Activated naive CD8-positive, alpha-beta T cell treated with anti-CD3 and anti-CD28 coated beads, Interleukin-2, amount 50 U/mL, for 24 hours (primary cell): ENCODE measurements at regions not wholly inside any gene's neighbourhood (a gene's known extent, or its start where the extent isn't known, plus 50 kb on each side); places are given as distances from the start of the nearest gene placed in this dataset.
"Not testable (repeated sequence)": the region's sequence is repeated elsewhere in the genome, so short reads cannot be mapped to it uniquely, and the experiment has no call there.

ENCODE experiments used
- ATAC-seq: fragments of 150-1000 bp; cut with Tn5 transposase; one replicate; pipeline ENCODE4 v1.10.0; 2021
- DNase-seq: peaks from one replicate; pipeline ENCODE4 v3.0.0; 2021
- H3K27ac Mint-ChIP-seq: one replicate; pipeline ENCODE4 v1.8.0; 2021; ENCODE audit warnings: mild to moderate bottlenecking, mixed read lengths
- H3K27me3 Mint-ChIP-seq: one replicate; pipeline ENCODE4 v1.8.0; 2021; ENCODE audit warnings: mixed read lengths
- H3K36me3 Mint-ChIP-seq: one replicate; pipeline ENCODE4 v1.8.0; 2021; ENCODE audit warnings: low read depth, mixed read lengths
- H3K4me1 Mint-ChIP-seq: one replicate; pipeline ENCODE4 v1.8.0; 2021; ENCODE audit warnings: mixed read lengths
- H3K4me3 Mint-ChIP-seq: one replicate; pipeline ENCODE4 v1.8.0; 2021; ENCODE audit warnings: mild to moderate bottlenecking, moderate library complexity, mixed read lengths
- H3K9me3 Mint-ChIP-seq: one replicate; pipeline ENCODE4 v1.8.0; 2021; ENCODE audit warnings: mixed read lengths

DNA sequence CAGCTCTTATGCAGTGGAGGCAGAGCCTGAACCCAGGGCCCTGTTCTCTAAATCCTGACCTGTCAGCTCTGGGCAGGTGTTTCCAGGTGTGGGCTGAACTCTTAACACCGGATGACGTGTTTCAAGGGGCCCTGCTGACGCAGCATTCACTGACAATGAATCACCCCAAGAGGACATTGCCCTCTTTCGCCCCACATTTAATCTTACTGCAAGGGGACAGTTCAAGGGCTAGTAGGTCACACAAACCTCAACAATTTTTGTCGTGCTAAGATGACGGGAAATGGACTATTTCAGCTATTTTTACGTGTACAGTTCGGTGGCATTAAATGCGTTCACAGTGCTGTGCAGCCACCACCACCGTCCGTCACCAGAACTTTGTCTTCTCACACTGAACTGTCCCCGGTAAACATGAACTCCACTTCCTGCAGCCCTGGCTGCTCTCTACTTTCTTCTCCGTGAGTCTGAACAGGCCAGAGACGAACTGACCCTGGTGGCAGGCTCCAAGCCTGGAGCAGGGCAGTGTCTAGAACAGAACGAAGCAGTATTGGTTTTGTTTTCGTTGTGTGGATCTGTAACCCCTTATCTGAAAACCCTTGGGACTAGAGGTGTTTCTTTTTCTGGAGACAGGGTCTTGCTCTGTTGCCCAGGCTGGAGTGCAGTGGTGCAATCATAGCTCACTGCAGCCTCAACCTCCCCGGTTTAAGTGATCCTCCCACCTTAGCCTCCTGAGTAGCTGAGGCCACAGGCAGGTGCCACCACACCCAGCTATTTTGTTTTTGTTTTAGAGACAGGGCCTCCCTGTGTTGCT lies 88.4 kb upstream of the CIBAR2 start:
- H3K4me3 Mint-ChIP-seq, result no peak overlapping the region
- DNase-seq (no peak), ATAC-seq (no peak)
- peaks cover 2% of the 10 kb centered on the region for H3K27me3 Mint-ChIP-seq
- H3K4me1 Mint-ChIP-seq, result no peaks in the 10 kb centered on the region
- H3K9me3 Mint-ChIP-seq, result no peaks in the 10 kb centered on the region
- H3K36me3 Mint-ChIP-seq, result no peaks in the 10 kb centered on the region
- H3K27ac Mint-ChIP-seq, result no peak overlapping the region

- H3K36me3 Mint-ChIP-seq, result no peaks in the 10 kb centered on the region
- DNase-seq (no peak), ATAC-seq (no peak)
- no peak overlapping the region for H3K27ac Mint-ChIP-seq
- no peaks in the 10 kb centered on the region for H3K4me1 Mint-ChIP-seq
- no peaks in the 10 kb centered on the region for H3K9me3 Mint-ChIP-seq
- H3K27me3 Mint-ChIP-seq, result peaks cover 4% of the 10 kb centered on the region
- H3K4me3 Mint-ChIP-seq, result no peak overlapping the region
Measured at GRCh38 chr16:85201574-85201973, 89.3 kb upstream of the CIBAR2 start.

GRCh38 chr16:85202051-85202601 lies 89.9 kb upstream of the CIBAR2 start:
- H3K27me3 Mint-ChIP-seq, result peaks cover 4% of the 10 kb centered on the region
- H3K4me3 Mint-ChIP-seq, result no peak overlapping the region
- DNase-seq, result no peak
- no peak overlapping the region for H3K27ac Mint-ChIP-seq
- no peak for ATAC-seq
- H3K4me1 Mint-ChIP-seq, result no peaks in the 10 kb centered on the region
- H3K36me3 Mint-ChIP-seq, result no peaks in the 10 kb centered on the region
- H3K9me3 Mint-ChIP-seq, result no peaks in the 10 kb centered on the region

- Mint-ChIP-seq H3K4me1 (no peaks in the 10 kb centered on the region), H3K27ac (no peak overlapping the region), H3K36me3 (no peaks in the 10 kb centered on the region), H3K27me3 (peaks cover 4% of the 10 kb centered on the region), H3K4me3 (no peak overlapping the region), H3K9me3 (no peaks in the 10 kb centered on the region)
- ATAC-seq (no peak), DNase-seq (no peak)
Measured at GRCh38 chr16:85202631-85203461, 90.6 kb upstream of the CIBAR2 start.

DNA sequence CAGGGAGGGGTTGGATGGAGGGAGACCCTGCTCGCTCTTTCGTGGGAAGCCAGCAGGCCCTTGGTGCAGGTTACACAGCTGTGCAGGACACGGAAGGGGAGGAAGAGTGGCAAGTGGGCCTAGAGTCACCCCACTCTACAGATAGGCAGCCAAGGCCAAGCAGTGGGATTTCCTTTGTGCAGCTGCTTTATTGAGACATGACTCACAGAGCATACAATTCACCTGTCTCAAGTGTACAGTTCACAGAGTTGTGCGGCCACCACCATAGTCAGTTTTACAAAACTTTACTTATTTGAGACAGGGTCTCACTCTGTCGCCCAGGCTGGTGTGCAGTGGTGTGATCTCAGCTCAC lies 91.2 kb upstream of the CIBAR2 start:
- no peaks in the 10 kb centered on the region for H3K9me3 Mint-ChIP-seq
- ATAC-seq (no peak), DNase-seq (no peak)
- H3K4me3 Mint-ChIP-seq, result no peak overlapping the region
- H3K27me3 Mint-ChIP-seq, result peaks cover 4% of the 10 kb centered on the region
- no peaks in the 10 kb centered on the region for H3K36me3 Mint-ChIP-seq
- H3K27ac Mint-ChIP-seq, result no peak overlapping the region
- H3K4me1 Mint-ChIP-seq, result no peaks in the 10 kb centered on the region

DNA sequence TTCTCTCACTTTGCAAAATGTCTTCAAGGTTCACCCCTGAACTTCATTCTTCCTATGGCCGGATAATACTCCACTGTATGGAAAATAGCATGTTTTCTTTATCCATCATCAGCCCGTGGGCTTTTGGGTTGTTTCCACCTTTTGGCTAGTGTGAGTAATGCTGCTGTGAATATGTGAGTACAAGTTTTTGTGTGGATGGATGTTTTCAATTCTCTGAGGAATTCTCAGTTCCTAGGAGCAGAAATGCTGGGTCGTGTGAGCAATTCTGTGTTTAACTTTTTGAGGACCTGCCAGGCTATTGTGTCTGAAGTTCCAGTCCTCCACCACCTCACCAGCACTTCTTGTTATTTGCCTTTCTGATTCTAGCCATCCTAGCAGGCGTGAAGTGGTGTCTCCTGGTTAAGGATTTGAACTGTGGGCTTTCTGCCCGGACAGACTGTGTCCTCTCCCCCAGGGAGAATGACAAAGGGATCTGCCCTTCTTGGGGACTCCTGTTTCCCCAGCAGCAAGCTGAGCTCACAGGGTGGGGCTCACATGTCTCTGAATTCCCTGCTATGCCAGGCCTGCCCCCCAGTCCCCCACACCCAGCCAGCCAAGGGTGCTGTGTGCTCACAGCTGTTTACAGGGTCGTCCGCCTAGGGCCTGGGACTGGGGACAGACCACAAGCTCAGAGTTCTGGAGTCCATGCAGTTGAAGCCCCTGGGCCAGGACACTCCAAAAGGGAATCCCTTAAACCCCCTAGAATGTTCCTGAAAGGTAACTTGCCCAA lies 92.2 kb upstream of the CIBAR2 start:
- no peaks in the 10 kb centered on the region for H3K4me1 Mint-ChIP-seq
- no peaks in the 10 kb centered on the region for H3K9me3 Mint-ChIP-seq
- peaks cover 4% of the 10 kb centered on the region for H3K27me3 Mint-ChIP-seq
- ATAC-seq, result no peak
- no peaks in the 10 kb centered on the region for H3K36me3 Mint-ChIP-seq
- no peak overlapping the region for H3K4me3 Mint-ChIP-seq
- DNase-seq, result no peak
- H3K27ac Mint-ChIP-seq, result no peak overlapping the region

DNA sequence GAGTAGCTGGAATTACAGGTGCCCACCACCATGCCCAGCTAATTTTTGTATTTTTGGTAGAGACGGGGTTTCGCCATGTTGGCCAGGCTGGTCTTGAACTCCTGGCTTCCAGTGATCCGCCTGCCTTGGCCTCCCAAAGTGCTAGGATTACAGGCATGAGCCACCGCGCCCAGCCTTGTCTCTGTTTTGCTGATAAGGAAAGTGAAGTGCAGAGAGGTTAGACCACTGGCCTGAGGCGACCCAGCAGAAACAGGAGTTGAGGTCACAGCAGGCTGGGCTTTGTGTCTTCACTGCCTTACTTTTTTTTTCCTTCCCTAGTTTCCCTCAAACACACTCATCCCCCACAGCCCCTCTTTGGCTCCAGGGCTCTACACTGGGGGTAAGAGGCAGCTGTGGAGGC lies 93.0 kb upstream of the CIBAR2 start:
- not testable (repeated sequence) for H3K27me3 Mint-ChIP-seq, H3K9me3 Mint-ChIP-seq, H3K4me3 Mint-ChIP-seq, H3K27ac Mint-ChIP-seq, H3K4me1 Mint-ChIP-seq, ATAC-seq, H3K36me3 Mint-ChIP-seq, DNase-seq

DNA sequence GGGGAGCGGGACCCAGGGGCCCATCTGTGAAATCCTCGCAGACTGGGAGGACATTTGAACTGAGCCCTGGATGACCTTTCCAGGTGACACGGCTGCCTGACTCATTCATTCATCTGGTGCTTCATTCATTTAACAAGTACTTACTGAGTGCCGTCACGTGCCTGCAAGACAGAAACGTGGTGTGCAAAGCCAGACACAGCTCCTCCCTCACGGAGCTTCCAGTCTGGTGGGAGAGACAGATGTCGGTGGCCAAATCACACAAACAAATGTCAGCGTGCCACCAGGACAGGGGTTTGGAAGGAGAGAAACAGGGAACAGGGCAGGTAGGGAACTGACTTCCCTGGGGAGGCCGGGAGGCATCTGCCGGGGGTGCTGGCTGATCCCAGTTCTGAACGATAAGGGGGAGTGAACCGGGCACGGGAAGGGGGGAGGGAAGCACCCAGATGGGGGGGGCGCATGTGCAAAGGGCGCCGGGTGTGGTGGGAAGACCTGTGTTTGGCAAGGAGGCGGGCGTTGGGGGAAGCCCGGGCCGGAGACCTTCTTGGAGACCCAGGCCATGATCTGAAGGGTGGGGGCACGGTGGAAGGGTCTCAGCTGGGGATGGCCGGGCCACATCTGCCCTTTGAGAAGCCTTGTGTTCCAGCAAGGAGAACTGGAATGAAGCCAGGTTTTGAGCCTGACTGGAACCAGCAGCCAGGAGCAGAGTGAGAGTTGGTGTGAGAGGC lies 93.6 kb upstream of the CIBAR2 start:
- Mint-ChIP-seq H3K27ac (no peak overlapping the region), H3K36me3 (no peaks in the 10 kb centered on the region), H3K4me1 (no peaks in the 10 kb centered on the region), H3K9me3 (no peaks in the 10 kb centered on the region), H3K27me3 (peaks cover 3% of the 10 kb centered on the region), H3K4me3 (no peak overlapping the region)
- DNase-seq, result no peak
- ATAC-seq, result peak; percentile 22

DNA sequence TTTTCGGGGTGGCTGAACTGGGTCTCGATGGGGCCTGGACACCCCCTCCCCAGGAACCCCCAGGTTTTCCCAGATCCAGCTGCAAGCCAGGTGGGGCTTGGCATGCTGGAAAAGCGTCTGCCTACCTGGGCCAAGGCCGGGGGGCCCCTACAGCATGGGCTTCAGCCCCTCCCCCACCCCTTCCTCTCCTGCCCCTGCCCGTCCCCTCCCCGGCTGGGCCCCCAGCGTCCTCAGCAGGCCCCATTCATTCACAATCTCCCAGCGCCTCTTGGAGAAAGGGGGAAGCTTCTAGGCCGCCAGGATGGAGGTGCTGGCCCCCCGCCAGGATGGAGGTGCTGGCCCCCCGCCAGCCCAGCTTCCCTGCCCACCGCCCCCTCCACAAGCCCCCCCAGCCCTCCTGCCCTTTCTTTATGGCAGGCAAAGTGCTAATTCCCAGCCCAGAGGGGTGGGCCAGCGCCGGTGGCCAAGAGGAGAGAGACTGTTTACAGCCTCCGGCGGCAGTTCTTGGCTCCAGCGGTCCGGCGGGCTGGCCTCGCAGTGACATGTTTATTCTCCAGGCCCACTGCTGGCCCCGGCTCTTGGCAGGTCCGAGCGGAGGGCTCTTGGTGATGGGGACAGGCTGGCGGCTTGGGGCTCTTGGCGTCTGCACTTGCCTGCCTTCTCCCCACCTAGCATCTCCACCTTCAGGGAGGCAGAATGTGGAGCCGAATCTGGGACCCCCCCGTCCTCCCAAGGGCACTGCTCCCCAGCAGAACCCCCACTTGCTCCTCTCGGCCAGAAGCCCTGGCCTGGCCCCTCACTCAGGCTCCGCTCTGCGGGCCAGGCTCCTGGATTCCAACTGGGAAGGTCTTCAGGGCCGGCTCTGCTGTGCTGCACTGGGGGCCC lies 94.4 kb upstream of the CIBAR2 start:
- no peak overlapping the region for H3K27ac Mint-ChIP-seq
- H3K9me3 Mint-ChIP-seq, result no peaks in the 10 kb centered on the region
- DNase-seq (no peak), ATAC-seq (no peak)
- H3K4me3 Mint-ChIP-seq, result no peak overlapping the region
- H3K4me1 Mint-ChIP-seq, result no peaks in the 10 kb centered on the region
- H3K36me3 Mint-ChIP-seq, result no peaks in the 10 kb centered on the region
- peaks cover 3% of the 10 kb centered on the region for H3K27me3 Mint-ChIP-seq

GRCh38 chr16:85207357-85207921 lies 95.2 kb upstream of the CIBAR2 start:
- H3K9me3 Mint-ChIP-seq, result no peaks in the 10 kb centered on the region
- no peak overlapping the region for H3K27ac Mint-ChIP-seq
- ATAC-seq (no peak), DNase-seq (no peak)
- peaks cover 3% of the 10 kb centered on the region for H3K27me3 Mint-ChIP-seq
- no peaks in the 10 kb centered on the region for H3K4me1 Mint-ChIP-seq
- no peaks in the 10 kb centered on the region for H3K36me3 Mint-ChIP-seq
- no peak overlapping the region for H3K4me3 Mint-ChIP-seq

DNA sequence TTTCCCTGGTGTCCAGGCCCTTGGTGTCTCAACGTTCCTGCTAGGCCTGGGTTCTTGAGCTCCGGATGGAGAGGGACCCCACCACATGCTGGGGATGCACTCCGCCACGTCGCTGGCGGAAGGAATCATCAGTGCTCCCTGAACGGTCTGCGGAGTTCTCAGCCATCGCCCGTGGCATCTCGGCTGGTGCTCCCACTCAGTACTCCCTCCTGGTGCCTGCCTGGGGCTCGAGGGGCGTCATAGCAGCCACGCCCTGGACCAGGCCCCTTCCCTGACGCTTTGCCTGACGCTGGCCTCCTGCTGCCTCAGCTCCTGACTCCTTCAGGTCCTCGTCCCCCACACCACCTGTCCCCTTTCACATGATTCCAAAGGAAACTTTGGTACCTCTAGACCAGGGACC lies 95.9 kb upstream of the CIBAR2 start:
- Mint-ChIP-seq H3K36me3 (no peaks in the 10 kb centered on the region), H3K27ac (no peak overlapping the region), H3K27me3 (peaks cover 3% of the 10 kb centered on the region), H3K9me3 (no peaks in the 10 kb centered on the region), H3K4me3 (no peak overlapping the region), H3K4me1 (no peaks in the 10 kb centered on the region)
- ATAC-seq (no peak), DNase-seq (no peak)

GRCh38 chr16:85208643-85209520 lies 96.6 kb upstream of the CIBAR2 start:
- no peak overlapping the region for H3K27ac Mint-ChIP-seq
- H3K9me3 Mint-ChIP-seq, result no peaks in the 10 kb centered on the region
- no peak for ATAC-seq
- DNase-seq, result no peak
- H3K27me3 Mint-ChIP-seq, result peaks cover 3% of the 10 kb centered on the region
- no peak overlapping the region for H3K4me3 Mint-ChIP-seq
- H3K36me3 Mint-ChIP-seq, result no peaks in the 10 kb centered on the region
- no peaks in the 10 kb centered on the region for H3K4me1 Mint-ChIP-seq
